Astrocyte (in vitro differentiated cells and primary cell): ENCODE measurements at regions not wholly inside any gene's neighbourhood (a gene's known extent, or its start where the extent isn't known, plus 50 kb on each side); places are given as distances from the start of the nearest gene placed in this dataset.

Experiments
- DNase-seq: peaks from one replicate; pipeline ENCODE4 v3.0.0-alpha.2; 2010; ENCODE audit warnings: low read depth
- FAIRE-seq: peaks from 2 replicates; lab custom pipeline; 2011; peaks lifted over from hg19 to GRCh38; lab: Jason Lieb, UNC
- H2AFZ ChIP-seq: 2 replicates; pipeline ENCODE4 v1.6.0; 2012; ENCODE audit warnings: low read depth, low read length, inconsistent platforms
- H3K27ac ChIP-seq: 2 replicates; pipeline ENCODE4 v1.5.1; 2011; ENCODE audit warnings: low read depth, low read length, inconsistent platforms
- H3K27me3 ChIP-seq: 2 replicates; pipeline ENCODE4 v1.6.0; 2011; ENCODE audit warnings: low read length, inconsistent platforms; ENCODE audit not compliant: insufficient read depth
- H3K36me3 ChIP-seq: 2 replicates; pipeline ENCODE4 v1.5.1; 2011; ENCODE audit warnings: low read length, inconsistent platforms; ENCODE audit not compliant: insufficient read depth
- H3K4me1 ChIP-seq: 2 replicates; pipeline ENCODE4 v1.5.1; 2011; ENCODE audit warnings: low read length, inconsistent platforms; ENCODE audit not compliant: insufficient read depth
- H3K4me2 ChIP-seq: 2 replicates; pipeline ENCODE4 v1.6.0; 2012; ENCODE audit warnings: low read length, inconsistent platforms
- H3K4me3 ChIP-seq: 2 replicates; pipeline ENCODE4 v1.5.1; 2011; ENCODE audit warnings: low read depth, mild to moderate bottlenecking, low read length, inconsistent platforms; ENCODE audit not compliant: insufficient read depth
- H3K79me2 ChIP-seq: 2 replicates; pipeline ENCODE4 v1.6.0; 2012; ENCODE audit warnings: mild to moderate bottlenecking, low read length, inconsistent platforms; ENCODE audit not compliant: insufficient read depth
- H3K9ac ChIP-seq: 2 replicates; pipeline ENCODE4 v1.6.0; 2012; ENCODE audit warnings: mild to moderate bottlenecking, low read length, inconsistent platforms
- H3K9me3 ChIP-seq: 2 replicates; pipeline ENCODE4 v1.5.1; 2012; ENCODE audit warnings: low read depth, mild to moderate bottlenecking, low read length, inconsistent platforms; ENCODE audit not compliant: insufficient read depth
- H4K20me1 ChIP-seq: 2 replicates; pipeline ENCODE4 v1.6.0; 2012; ENCODE audit warnings: low read length, inconsistent platforms; ENCODE audit not compliant: insufficient read depth
- H3K27ac Mint-ChIP-seq: one replicate; pipeline ENCODE4 v1.8.0; 2021; ENCODE audit warnings: mild to moderate bottlenecking, mixed read lengths; ENCODE audit not compliant: unreplicated experiment
- H3K27me3 Mint-ChIP-seq: one replicate; pipeline ENCODE4 v1.8.0; 2021; ENCODE audit warnings: low read depth, mixed read lengths; ENCODE audit not compliant: unreplicated experiment
- H3K36me3 Mint-ChIP-seq: one replicate; pipeline ENCODE4 v1.8.0; 2021; ENCODE audit warnings: low read depth, mixed read lengths; ENCODE audit not compliant: unreplicated experiment
- H3K4me1 Mint-ChIP-seq: one replicate; pipeline ENCODE4 v1.8.0; 2021; ENCODE audit warnings: low read depth, mixed read lengths; ENCODE audit not compliant: unreplicated experiment
- H3K4me3 Mint-ChIP-seq: one replicate; pipeline ENCODE4 v1.8.0; 2021; ENCODE audit warnings: mild to moderate bottlenecking, moderate library complexity, mixed read lengths; ENCODE audit not compliant: unreplicated experiment
- H3K9me3 Mint-ChIP-seq: one replicate; pipeline ENCODE4 v1.8.0; 2021; ENCODE audit warnings: mild to moderate bottlenecking, mixed read lengths; ENCODE audit not compliant: unreplicated experiment
- CTCF ChIP-seq: IDR thresholded peaks from 2 replicates; pipeline ENCODE4 v1.5.1; 2011; ENCODE audit warnings: low read depth, mild to moderate bottlenecking, inconsistent platforms, low read length, moderate library complexity; ENCODE audit not compliant: insufficient read depth
- EZH2 ChIP-seq: IDR thresholded peaks from 2 replicates; pipeline ENCODE4 v1.6.1; 2012; ENCODE audit warnings: mild to moderate bottlenecking, low read length, inconsistent platforms; ENCODE audit not compliant: insufficient read depth

DNA sequence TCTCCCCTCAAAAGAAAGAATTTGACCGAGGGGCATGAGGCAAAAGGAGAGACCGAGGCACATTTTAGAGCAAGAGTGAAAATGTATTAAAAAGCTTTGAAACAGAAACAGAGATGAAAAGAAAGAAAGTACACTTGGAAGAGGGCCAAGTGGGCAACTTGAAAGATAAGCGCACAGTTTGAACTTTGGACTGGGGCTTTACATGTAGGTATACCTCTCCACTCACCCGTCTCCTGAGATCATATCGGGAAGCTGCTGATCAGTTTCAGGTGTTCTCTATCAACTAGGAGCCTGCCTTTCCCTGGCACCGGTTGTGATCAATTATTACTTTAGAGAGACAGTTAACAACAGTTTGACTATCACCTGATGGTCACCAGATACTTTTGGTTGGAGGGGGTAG, 2666.5 kb downstream of the ARAP2 start:
- no peak overlapping the region for H3K4me3 Mint-ChIP-seq
- DNase-seq (no peak), FAIRE-seq (no peak)
- H3K27me3 ChIP-seq: no peaks in the 10 kb centered on the region
- no peak overlapping the region for H2AFZ ChIP-seq
- no peaks in the 10 kb centered on the region for H3K36me3 Mint-ChIP-seq
- no peaks in the 10 kb centered on the region for H3K27me3 Mint-ChIP-seq
- no peak overlapping the region for H3K27ac Mint-ChIP-seq
- H3K4me3 ChIP-seq: no peak overlapping the region
- H3K27ac ChIP-seq: no peak overlapping the region
- H3K4me1 ChIP-seq: no peaks in the 10 kb centered on the region
- TF ChIP-seq CTCF: no peak
- no peak for TF ChIP-seq EZH2
- no peaks in the 10 kb centered on the region for H3K9me3 ChIP-seq
- H3K9ac ChIP-seq: no peak overlapping the region
- no peaks in the 10 kb centered on the region for H3K36me3 ChIP-seq
- H3K79me2 ChIP-seq: no peaks in the 10 kb centered on the region
- H3K9me3 Mint-ChIP-seq: no peaks in the 10 kb centered on the region
- H3K4me2 ChIP-seq: no peak overlapping the region
- no peaks in the 10 kb centered on the region for H3K4me1 Mint-ChIP-seq
- no peaks in the 10 kb centered on the region for H4K20me1 ChIP-seq

GRCh38 chr4:33579951-33580350, 2664.4 kb downstream of the ARAP2 start:
- FAIRE-seq (no peak), DNase-seq (no peak)
- Mint-ChIP-seq H3K27ac (no peak overlapping the region), H3K36me3 (no peaks in the 10 kb centered on the region), H3K4me3 (no peak overlapping the region), H3K4me1 (no peaks in the 10 kb centered on the region), H3K27me3 (no peaks in the 10 kb centered on the region), H3K9me3 (no peaks in the 10 kb centered on the region)
- H3K27me3 ChIP-seq: no peaks in the 10 kb centered on the region
- no peaks in the 10 kb centered on the region for H3K79me2 ChIP-seq
- H4K20me1 ChIP-seq: no peaks in the 10 kb centered on the region
- no peak overlapping the region for H3K9ac ChIP-seq
- H3K4me2 ChIP-seq: no peak overlapping the region
- no peaks in the 10 kb centered on the region for H3K9me3 ChIP-seq
- H3K36me3 ChIP-seq: no peaks in the 10 kb centered on the region
- no peaks in the 10 kb centered on the region for H3K4me1 ChIP-seq
- no peak overlapping the region for H2AFZ ChIP-seq
- H3K27ac ChIP-seq: no peak overlapping the region
- H3K4me3 ChIP-seq: no peak overlapping the region
- no peak for TF ChIP-seq CTCF
- no peak for TF ChIP-seq EZH2

- Mint-ChIP-seq H3K4me3 (no peak overlapping the region), H3K27me3 (no peaks in the 10 kb centered on the region), H3K4me1 (no peaks in the 10 kb centered on the region), H3K36me3 (no peaks in the 10 kb centered on the region), H3K9me3 (peaks cover 36% of the 10 kb centered on the region), H3K27ac (no peak overlapping the region)
- no peak overlapping the region for H2AFZ ChIP-seq
- no peak overlapping the region for H3K4me2 ChIP-seq
- H3K9ac ChIP-seq: no peak overlapping the region
- DNase-seq (no peak), FAIRE-seq (no peak)
- no peaks in the 10 kb centered on the region for H3K79me2 ChIP-seq
- peaks cover 12% of the 10 kb centered on the region for H3K9me3 ChIP-seq
- no peaks in the 10 kb centered on the region for H3K36me3 ChIP-seq
- no peaks in the 10 kb centered on the region for H4K20me1 ChIP-seq
- H3K27me3 ChIP-seq: no peaks in the 10 kb centered on the region
- H3K4me1 ChIP-seq: no peaks in the 10 kb centered on the region
- no peak overlapping the region for H3K4me3 ChIP-seq
- TF ChIP-seq CTCF: no peak
- no peak for TF ChIP-seq EZH2
- H3K27ac ChIP-seq: no peak overlapping the region
Observed at GRCh38 chr4:33592701-33593100, 2651.6 kb downstream of the ARAP2 start.
